ENCODE measurements at regions not wholly inside any gene's neighbourhood (a gene's known extent, or its start where the extent isn't known, plus 50 kb on each side); places are given as distances from the start of the nearest gene placed in this dataset.

GRCh38 chr14:25484906-25485305 is 435.0 kb upstream of the STXBP6 start:
- no peak for TF ChIP-seq CTCF (IDR thresholded peaks at IDR 0.05)
- no peak for TF ChIP-seq POLR2A (IDR thresholded peaks at IDR 0.05)
- TF ChIP-seq POLR2AphosphoS5 (IDR thresholded peaks at IDR 0.05), result no peak

Measured in suprapubic skin (tissue), 4 donors.